Liver (tissue), 2 donors: ENCODE measurements at regions not wholly inside any gene's neighbourhood (a gene's known extent, or its start where the extent isn't known, plus 50 kb on each side); places are given as distances from the start of the nearest gene placed in this dataset.

Source experiments
- ZBTB33 ChIP-seq: IDR thresholded peaks from 2 replicates; pipeline ENCODE4 v1.6.1; 2016; ENCODE audit warnings: antibody characterized with exemption
- TF ChIP-seq, protein P1 (sequence below): fragments of 150-350 bp; IDR thresholded peaks from 2 replicates; pipeline ENCODE4 v1.5.1; 2017; ENCODE audit warnings: improper control_type of control experiment, low read depth, low read length; ENCODE audit not compliant: missing input control
- donor health status: healthy.

DNA sequence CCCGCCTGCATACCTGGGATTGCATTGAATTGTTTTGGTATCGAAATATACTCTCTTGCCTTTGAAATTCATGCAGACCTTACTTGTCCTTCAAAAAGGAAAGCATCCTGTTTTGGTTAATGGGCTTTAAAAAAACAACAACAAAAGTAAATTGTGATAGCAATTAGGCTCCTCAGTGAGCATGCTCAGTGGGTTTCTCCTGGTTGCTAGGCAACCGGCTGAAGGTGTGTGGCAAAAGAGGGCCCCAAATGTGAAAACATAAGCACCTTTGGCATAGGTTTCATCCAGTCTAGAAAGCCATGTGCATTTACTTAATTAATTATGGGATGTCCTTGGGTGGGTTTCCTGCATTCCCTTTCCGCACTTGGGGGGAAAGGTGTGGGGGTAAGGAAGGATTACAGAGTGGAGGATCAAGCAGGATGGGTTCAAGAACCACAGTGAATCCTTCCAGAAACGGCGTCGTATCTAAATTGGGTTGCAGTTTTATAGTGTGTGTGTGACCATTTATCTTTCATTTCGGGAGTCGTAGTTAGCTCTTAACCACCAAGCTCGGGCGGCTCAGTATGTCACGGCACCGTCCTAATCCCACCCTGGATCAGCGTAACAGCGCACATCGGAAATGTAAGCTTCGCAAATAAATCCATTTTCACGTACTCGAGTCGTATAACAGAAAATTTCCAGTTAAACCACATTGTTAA is 274.9 kb upstream of the TCF4 start:
- TF ChIP-seq, protein P1, sequence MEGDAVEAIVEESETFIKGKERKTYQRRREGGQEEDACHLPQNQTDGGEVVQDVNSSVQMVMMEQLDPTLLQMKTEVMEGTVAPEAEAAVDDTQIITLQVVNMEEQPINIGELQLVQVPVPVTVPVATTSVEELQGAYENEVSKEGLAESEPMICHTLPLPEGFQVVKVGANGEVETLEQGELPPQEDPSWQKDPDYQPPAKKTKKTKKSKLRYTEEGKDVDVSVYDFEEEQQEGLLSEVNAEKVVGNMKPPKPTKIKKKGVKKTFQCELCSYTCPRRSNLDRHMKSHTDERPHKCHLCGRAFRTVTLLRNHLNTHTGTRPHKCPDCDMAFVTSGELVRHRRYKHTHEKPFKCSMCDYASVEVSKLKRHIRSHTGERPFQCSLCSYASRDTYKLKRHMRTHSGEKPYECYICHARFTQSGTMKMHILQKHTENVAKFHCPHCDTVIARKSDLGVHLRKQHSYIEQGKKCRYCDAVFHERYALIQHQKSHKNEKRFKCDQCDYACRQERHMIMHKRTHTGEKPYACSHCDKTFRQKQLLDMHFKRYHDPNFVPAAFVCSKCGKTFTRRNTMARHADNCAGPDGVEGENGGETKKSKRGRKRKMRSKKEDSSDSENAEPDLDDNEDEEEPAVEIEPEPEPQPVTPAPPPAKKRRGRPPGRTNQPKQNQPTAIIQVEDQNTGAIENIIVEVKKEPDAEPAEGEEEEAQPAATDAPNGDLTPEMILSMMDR = no peak
- TF ChIP-seq ZBTB33 = no peak
